ENCODE measurements at regions not wholly inside any gene's neighbourhood (a gene's known extent, or its start where the extent isn't known, plus 50 kb on each side); places are given as distances from the start of the nearest gene placed in this dataset.
"Not testable (repeated sequence)": the region's sequence is repeated elsewhere in the genome, so short reads cannot be mapped to it uniquely, and the experiment has no call there.

DNA sequence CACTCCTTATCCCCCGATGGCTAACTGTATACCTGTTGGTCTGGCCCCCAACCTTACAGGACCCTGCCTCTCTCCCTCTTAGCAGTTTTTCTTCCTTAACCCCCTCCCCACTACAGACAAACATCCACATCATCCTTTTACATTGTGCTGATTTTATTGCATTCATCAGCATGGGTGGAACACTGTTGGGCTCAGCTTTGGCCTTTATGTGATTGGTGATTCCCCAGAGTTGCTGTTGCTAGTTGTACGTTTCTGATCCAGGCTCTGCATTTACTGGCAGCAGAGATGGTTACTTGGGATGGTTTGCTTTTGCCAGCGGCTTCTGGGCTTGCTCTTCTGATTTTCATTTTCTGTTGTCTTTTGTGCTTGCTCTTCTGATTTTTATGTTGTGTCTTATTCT lies 250.6 kb upstream of the CXorf66 start:
- DNase-seq; H3K4me1 ChIP-seq (ENCODE audit: control insufficient read depth in 1 of 2, insufficient read depth in 2 of 2, low read length in 2 of 2); H3K27ac ChIP-seq (ENCODE audit: low read depth in 1 of 2, low read length in 2 of 2); H3K36me3 ChIP-seq (replicated peaks in 1 of 2; ENCODE audit: control insufficient read depth in 1 of 2, insufficient read depth in 2 of 2, low read length in 2 of 2); H3K27me3 ChIP-seq (ENCODE audit: control insufficient read depth in 2 of 2, insufficient read depth in 2 of 2, low read length in 2 of 2); H3K9ac ChIP-seq (ENCODE audit: insufficient read depth, low read length, poor library complexity, severe bottlenecking); H3K9me3 Mint-ChIP-seq; H3K4me3 ChIP-seq (replicated peaks in 1 of 3; ENCODE audit: low read depth in 2 of 3, low read length in 3 of 3); H3K36me3 Mint-ChIP-seq; H3K27me3 Mint-ChIP-seq (ENCODE audit: low read depth in 3 of 3); H3K79me2 ChIP-seq (ENCODE audit: insufficient read depth, low read length); H3K4me1 Mint-ChIP-seq; H3K27ac Mint-ChIP-seq; H4K20me1 ChIP-seq (ENCODE audit: insufficient read depth, low read length); H3K9me3 ChIP-seq (replicated peaks in 1 of 2; ENCODE audit: control insufficient read depth in 1 of 2, insufficient read depth in 1 of 2, low read length in 2 of 2); intact Hi-C loops (cut with micrococcal nuclease); H3K4me2 ChIP-seq (replicated peaks; ENCODE audit: extremely low read depth, low read length, poor library complexity, severe bottlenecking); H2AFZ ChIP-seq (ENCODE audit: insufficient read depth, low read depth, low read length, poor library complexity, severe bottlenecking); H3K4me3 Mint-ChIP-seq: not testable (repeated sequence)
- WGBS (ENCODE audit: insufficient coverage) = no CpG with 5 or more reads among the region's 3 CpGs

DNA sequence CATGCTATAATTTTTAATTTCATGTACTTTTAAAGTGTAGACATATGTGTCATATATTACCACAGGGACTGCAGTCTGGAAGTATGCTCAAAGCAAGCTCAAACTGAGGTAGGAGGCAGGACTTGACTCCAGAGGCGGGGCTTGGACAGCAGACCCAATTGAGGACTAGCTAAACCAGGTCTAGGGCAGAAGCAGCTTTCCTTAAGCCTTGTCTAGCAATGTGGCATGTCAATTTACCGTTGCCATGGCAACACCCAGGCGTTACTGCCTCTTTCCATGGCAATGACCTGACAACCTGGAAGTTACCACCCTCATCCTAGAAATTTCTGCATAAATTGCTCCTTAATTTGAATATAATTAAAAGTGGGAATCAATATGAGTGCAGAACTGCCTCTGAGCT lies 249.2 kb upstream of the CXorf66 start:
- H3K27me3 ChIP-seq (ENCODE audit: control insufficient read depth in 2 of 2, insufficient read depth in 2 of 2, low read length in 2 of 2); H3K79me2 ChIP-seq (ENCODE audit: insufficient read depth, low read length); H3K36me3 ChIP-seq (replicated peaks in 1 of 2; ENCODE audit: control insufficient read depth in 1 of 2, insufficient read depth in 2 of 2, low read length in 2 of 2); H2AFZ ChIP-seq (ENCODE audit: insufficient read depth, low read depth, low read length, poor library complexity, severe bottlenecking); H3K27ac ChIP-seq (ENCODE audit: low read depth in 1 of 2, low read length in 2 of 2); H3K9me3 Mint-ChIP-seq; H3K4me1 Mint-ChIP-seq; H3K36me3 Mint-ChIP-seq; DNase-seq; H3K9ac ChIP-seq (ENCODE audit: insufficient read depth, low read length, poor library complexity, severe bottlenecking); H3K4me2 ChIP-seq (replicated peaks; ENCODE audit: extremely low read depth, low read length, poor library complexity, severe bottlenecking); H3K4me3 ChIP-seq (replicated peaks in 1 of 3; ENCODE audit: low read depth in 2 of 3, low read length in 3 of 3); H3K4me3 Mint-ChIP-seq; H3K27me3 Mint-ChIP-seq (ENCODE audit: low read depth in 3 of 3); H3K9me3 ChIP-seq (replicated peaks in 1 of 2; ENCODE audit: control insufficient read depth in 1 of 2, insufficient read depth in 1 of 2, low read length in 2 of 2); H3K27ac Mint-ChIP-seq; H4K20me1 ChIP-seq (ENCODE audit: insufficient read depth, low read length); H3K4me1 ChIP-seq (ENCODE audit: control insufficient read depth in 1 of 2, insufficient read depth in 2 of 2, low read length in 2 of 2); intact Hi-C loops (cut with micrococcal nuclease): not testable (repeated sequence)
- WGBS (ENCODE audit: insufficient coverage) = no CpG with 5 or more reads among the region's 3 CpGs

GRCh38 chrX:140206657-140207056 lies 241.3 kb upstream of the CXorf66 start:
- H3K9me3 Mint-ChIP-seq = peaks cover 0 to 3% (median 0%) of the 10 kb centered on the region in 7 donors
- Histone ChIP-seq H2AFZ (ENCODE audit: insufficient read depth, low read depth, low read length, poor library complexity, severe bottlenecking) (no peak overlapping the region), H4K20me1 (ENCODE audit: insufficient read depth, low read length) (no peaks in the 10 kb centered on the region), H3K4me2 (replicated peaks; ENCODE audit: extremely low read depth, low read length, poor library complexity, severe bottlenecking) (no peak overlapping the region), H3K27ac (ENCODE audit: low read depth in 1 of 2, low read length in 2 of 2) (no peak overlapping the region), H3K36me3 (replicated peaks in 1 of 2; ENCODE audit: control insufficient read depth in 1 of 2, insufficient read depth in 2 of 2, low read length in 2 of 2) (no peaks in the 10 kb centered on the region), H3K4me3 (replicated peaks in 1 of 3; ENCODE audit: low read depth in 2 of 3, low read length in 3 of 3) (no peak overlapping the region), H3K79me2 (ENCODE audit: insufficient read depth, low read length) (no peaks in the 10 kb centered on the region), H3K27me3 (ENCODE audit: control insufficient read depth in 2 of 2, insufficient read depth in 2 of 2, low read length in 2 of 2) (no peaks in the 10 kb centered on the region), H3K4me1 (ENCODE audit: control insufficient read depth in 1 of 2, insufficient read depth in 2 of 2, low read length in 2 of 2) (no peaks in the 10 kb centered on the region), H3K9ac (ENCODE audit: insufficient read depth, low read length, poor library complexity, severe bottlenecking) (no peak overlapping the region), H3K9me3 (replicated peaks in 1 of 2; ENCODE audit: control insufficient read depth in 1 of 2, insufficient read depth in 1 of 2, low read length in 2 of 2) (no peaks in the 10 kb centered on the region)
- H3K36me3 Mint-ChIP-seq = no peaks in the 10 kb centered on the region
- TF ChIP-seq CTCF (IDR thresholded peaks at IDR 0.05) = no peak
- H3K4me3 Mint-ChIP-seq = no peak overlapping the region
- no peaks in the 10 kb centered on the region for H3K4me1 Mint-ChIP-seq
- intact Hi-C loops (cut with micrococcal nuclease) = no loop called here
- H3K27ac Mint-ChIP-seq = no peak overlapping the region
- no peak for DNase-seq
- H3K27me3 Mint-ChIP-seq (ENCODE audit: low read depth in 3 of 3) = peaks cover 0 to 2% (median 0%) of the 10 kb centered on the region in 3 donors
- WGBS (ENCODE audit: insufficient coverage) = no CpG with 5 or more reads among the region's 1 CpG

All from CD14-positive monocyte (primary cell).